HG02885 (cell line): ENCODE measurements at regions not wholly inside any gene's neighbourhood (a gene's known extent, or its start where the extent isn't known, plus 50 kb on each side); places are given as distances from the start of the nearest gene placed in this dataset.
"Not testable (repeated sequence)": the region's sequence is repeated elsewhere in the genome, so short reads cannot be mapped to it uniquely, and the experiment has no call there.

Experiments used
- ATAC-seq: cut with Tn5 transposase; IDR thresholded peaks from one replicate; pipeline ENCODE4 v1.9.1; 2021; ENCODE audit warnings: mild to moderate bottlenecking; ENCODE audit not compliant: unreplicated experiment, poor library complexity

- not testable (repeated sequence) for ATAC-seq
These were observed 217.8 kb downstream of the ACKR3 start for GRCh38 chr2:236787376-236787775.

GRCh38 chr2:236787885-236788284 is 218.3 kb downstream of the ACKR3 start:
- ATAC-seq = no peak

GRCh38 chr2:236790963-236791362 is 221.3 kb downstream of the ACKR3 start:
- no peak for ATAC-seq

GRCh38 chr2:236793023-236794011 is 223.7 kb downstream of the ACKR3 start:
- no peak for ATAC-seq

- no peak for ATAC-seq
These were observed 224.7 kb downstream of the ACKR3 start for GRCh38 chr2:236794176-236794957.

- ATAC-seq = no peak
These were observed 225.7 kb downstream of the ACKR3 start for GRCh38 chr2:236795169-236795860.

GRCh38 chr2:236795861-236796219 is 226.2 kb downstream of the ACKR3 start:
- no peak for ATAC-seq

GRCh38 chr2:236796236-236796635 is 226.6 kb downstream of the ACKR3 start:
- no peak for ATAC-seq

- no peak for ATAC-seq
These were observed 227.8 kb downstream of the ACKR3 start for GRCh38 chr2:236797411-236797810.

GRCh38 chr2:236798491-236798890 is 228.9 kb downstream of the ACKR3 start:
- ATAC-seq = no peak

GRCh38 chr2:236799391-236800026 is 229.9 kb downstream of the ACKR3 start:
- no peak for ATAC-seq

- no peak for ATAC-seq
These were observed 233.2 kb downstream of the ACKR3 start for GRCh38 chr2:236802862-236803261.

GRCh38 chr2:236803621-236804020 is 234.0 kb downstream of the ACKR3 start:
- ATAC-seq = no peak

- ATAC-seq = no peak
These were observed 236.3 kb downstream of the ACKR3 start for GRCh38 chr2:236805800-236806531.

- no peak for ATAC-seq
These were observed 240.1 kb downstream of the ACKR3 start for GRCh38 chr2:236809716-236810115.

GRCh38 chr2:236811062-236811656 is 241.5 kb downstream of the ACKR3 start:
- no peak for ATAC-seq

- no peak for ATAC-seq
These were observed 244.1 kb downstream of the ACKR3 start for GRCh38 chr2:236813766-236814165.

GRCh38 chr2:236814593-236814992 is 245.0 kb downstream of the ACKR3 start:
- ATAC-seq = no peak

GRCh38 chr2:236815746-236816145 is 246.1 kb downstream of the ACKR3 start:
- ATAC-seq = no peak
